Fibroblast of pulmonary artery (primary cell): ENCODE measurements at regions not wholly inside any gene's neighbourhood (a gene's known extent, or its start where the extent isn't known, plus 50 kb on each side); places are given as distances from the start of the nearest gene placed in this dataset.
"Not testable (repeated sequence)": the region's sequence is repeated elsewhere in the genome, so short reads cannot be mapped to it uniquely, and the experiment has no call there.

Experiments
- DNase-seq: peaks from one replicate; pipeline ENCODE4 v3.0.0-alpha.2; 2010; ENCODE audit warnings: low read depth
- H3K4me3 ChIP-seq: replicated peaks from 2 replicates; pipeline ENCODE4 v1.5.1; 2011; ENCODE audit warnings: low read depth, mild to moderate bottlenecking, control low read depth, low read length, moderate library complexity
- CTCF ChIP-seq: IDR thresholded peaks from 2 replicates; pipeline ENCODE4 v1.5.1; 2011; ENCODE audit warnings: mild to moderate bottlenecking, control low read depth, low read length, inconsistent platforms; ENCODE audit errors: missing control alignments

GRCh38 chr3:159501029-159501428 is 487.6 kb upstream of the IL12A start:
- no peak for TF ChIP-seq CTCF
- no peak for DNase-seq
- H3K4me3 ChIP-seq: no peak overlapping the region

DNA sequence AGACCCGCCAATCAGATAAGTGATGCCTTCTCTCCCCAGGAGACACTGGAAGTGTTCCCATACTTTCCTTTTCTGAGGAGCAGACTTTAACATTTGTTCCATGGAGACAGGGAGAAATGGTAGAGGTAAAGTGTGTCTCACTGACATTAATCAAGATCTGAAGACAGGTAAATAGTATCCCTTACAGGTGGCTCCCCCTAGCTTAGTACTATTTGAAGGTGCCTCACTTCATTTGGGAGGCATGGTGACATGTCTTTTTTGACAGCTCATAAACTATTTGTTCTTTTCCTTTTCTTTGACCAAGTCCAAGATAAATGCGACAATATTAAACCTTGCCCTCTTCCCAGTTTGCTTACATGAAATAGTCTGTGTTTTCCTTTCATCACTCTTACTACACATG is 485.6 kb upstream of the IL12A start:
- no peak overlapping the region for H3K4me3 ChIP-seq
- TF ChIP-seq CTCF: no peak

DNA sequence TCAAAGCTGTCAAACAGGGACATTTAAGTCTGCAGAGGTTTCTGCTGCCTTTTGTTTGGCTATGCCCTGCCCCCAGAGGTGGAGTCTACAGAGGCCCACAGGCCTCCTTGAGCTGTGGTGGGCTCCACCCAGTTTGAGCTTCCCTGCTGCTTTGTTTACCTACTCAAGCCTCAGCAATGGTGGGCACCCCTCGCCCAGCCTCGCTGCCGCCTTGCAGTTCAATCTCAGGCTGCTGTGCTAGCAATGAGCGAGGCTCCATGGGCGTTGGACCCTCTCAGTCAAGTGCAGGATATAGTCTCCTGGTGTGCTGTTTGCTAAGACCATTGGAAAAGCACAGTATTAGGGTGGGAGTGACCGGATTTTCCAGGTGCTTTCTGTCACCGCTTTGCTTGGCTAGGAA is 477.6 kb upstream of the IL12A start:
- not testable (repeated sequence) for H3K4me3 ChIP-seq, DNase-seq

More for the DNA sequence above, 485.6 kb upstream of the IL12A start:
- no peak for DNase-seq

GRCh38 chr3:159513444-159513843 is 475.2 kb upstream of the IL12A start:
- TF ChIP-seq CTCF: no peak
- no peak for DNase-seq
- no peak overlapping the region for H3K4me3 ChIP-seq

- H3K4me3 ChIP-seq: no peak overlapping the region
- DNase-seq: no peak
- no peak for TF ChIP-seq CTCF
Observed at GRCh38 chr3:159513867-159514380, 474.7 kb upstream of the IL12A start.

DNA sequence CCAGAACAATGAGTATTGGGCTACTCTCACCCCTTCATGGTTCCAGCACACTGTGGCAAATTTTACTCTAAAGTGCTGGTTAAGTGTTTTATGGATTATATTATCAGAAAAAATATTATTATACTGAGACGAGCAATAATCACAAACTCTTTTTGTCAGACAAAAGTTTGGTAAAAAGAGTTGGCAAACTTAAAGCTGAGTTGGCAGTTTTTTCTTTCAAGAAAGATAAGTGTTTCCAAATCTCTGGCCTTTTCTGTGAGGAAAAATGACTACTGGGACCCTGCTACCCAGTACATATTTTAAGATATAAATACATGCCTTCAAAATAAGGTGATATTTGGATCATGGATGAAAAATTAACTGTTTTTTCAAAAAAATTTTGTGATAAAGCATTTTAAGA is 471.5 kb upstream of the IL12A start:
- DNase-seq: no peak
- TF ChIP-seq CTCF: no peak
- no peak overlapping the region for H3K4me3 ChIP-seq

DNA sequence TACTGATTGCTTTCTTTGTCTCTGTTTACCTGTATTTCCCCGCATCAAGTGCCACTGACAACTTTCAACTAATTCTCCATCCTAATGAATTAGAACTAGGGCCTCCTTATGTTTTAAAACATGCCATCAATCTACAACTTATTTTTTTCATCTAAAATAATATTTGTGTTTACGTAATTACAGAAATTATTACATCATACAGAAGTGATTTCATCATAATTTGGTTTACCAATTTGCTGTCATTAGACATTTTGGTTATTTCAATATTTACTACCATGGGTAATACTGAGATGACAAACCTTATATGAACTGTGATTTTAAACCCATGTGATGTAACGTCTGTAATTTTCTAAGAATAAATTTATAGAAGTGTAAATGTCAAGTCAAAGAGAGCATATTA is 468.0 kb upstream of the IL12A start:
- no peak overlapping the region for H3K4me3 ChIP-seq
- no peak for DNase-seq
- no peak for TF ChIP-seq CTCF
